NCI-H1436 treated with DMSO at 0.1 percent for 48 hours (cell line): ENCODE measurements at regions not wholly inside any gene's neighbourhood (a gene's known extent, or its start where the extent isn't known, plus 50 kb on each side); places are given as distances from the start of the nearest gene placed in this dataset.
"Not testable (repeated sequence)": the region's sequence is repeated elsewhere in the genome, so short reads cannot be mapped to it uniquely, and the experiment has no call there.

Experiments
- DNase-seq: peaks from one replicate; lab custom pipeline; 2025; lab: John Stamatoyannopoulos, UW

DNA sequence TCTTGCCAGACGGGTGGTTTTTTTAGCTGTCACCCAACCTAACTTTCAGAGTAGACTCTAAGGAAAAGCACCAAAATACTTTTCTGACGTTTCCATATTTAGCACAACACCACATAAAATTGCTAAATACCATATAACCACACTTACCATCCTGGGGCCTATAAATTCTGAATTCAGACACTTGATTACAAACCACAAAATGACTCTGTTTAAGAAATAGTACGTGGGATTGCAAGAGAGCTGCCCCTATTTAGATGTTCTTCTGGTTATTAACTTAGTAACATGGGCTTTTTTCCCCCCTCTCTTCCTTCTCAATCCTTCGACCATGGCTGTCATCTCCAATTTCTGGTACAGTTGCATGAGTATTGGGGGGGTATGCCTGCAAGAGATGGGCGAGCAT lies 287.7 kb downstream of the BMP4 start:
- no peak for DNase-seq

DNA sequence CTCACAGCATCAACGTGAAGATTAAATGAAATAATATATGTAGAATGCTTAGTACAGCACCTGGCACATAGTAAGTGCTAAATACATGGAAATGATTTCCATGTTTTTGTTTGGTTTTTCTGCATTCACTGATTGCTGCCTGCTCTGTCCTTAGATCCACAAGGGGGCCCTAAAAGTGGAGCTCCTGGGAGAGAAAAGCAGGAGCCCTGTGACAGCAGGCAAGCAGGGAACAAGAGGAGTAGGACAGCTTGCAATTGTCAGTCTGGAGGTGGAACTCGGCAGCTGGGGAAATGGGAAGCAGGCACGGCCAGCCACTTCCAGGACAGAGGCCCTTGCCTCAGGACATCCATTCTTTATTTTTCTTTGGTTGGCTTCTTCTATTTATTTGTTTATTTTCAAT lies 292.9 kb downstream of the BMP4 start:
- no peak for DNase-seq

DNA sequence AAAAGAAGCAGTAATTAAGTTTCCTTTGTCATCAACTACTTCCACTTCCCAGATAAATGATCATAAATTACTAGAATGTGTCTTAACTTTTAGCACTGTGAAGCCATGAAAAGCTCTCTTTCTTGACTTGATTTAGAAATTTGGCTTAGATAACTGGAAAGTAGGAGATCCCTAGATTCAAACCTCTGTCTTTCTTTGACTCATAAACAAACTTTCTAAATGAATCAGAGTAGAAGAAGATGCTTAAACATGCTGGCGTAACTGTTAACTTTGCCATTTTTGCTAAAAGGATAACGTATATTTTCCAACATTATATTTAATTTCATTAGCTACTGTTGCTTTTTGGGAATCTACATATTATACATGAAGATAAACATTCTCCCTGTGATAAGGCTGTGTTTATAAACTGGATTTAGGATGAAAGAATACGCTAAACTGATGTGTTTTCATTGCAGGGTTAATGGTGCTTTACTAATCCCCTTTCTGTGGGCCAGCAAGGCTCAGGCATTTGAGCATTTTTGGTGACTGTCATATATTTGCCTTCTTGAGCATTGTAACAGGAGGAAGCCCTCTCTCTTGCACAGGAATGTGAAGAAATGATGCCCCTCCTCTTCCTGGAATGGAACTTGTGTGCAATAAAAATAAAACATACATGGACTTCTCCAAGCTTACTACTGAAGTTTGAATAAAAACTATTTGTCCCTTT lies 301.4 kb downstream of the BMP4 start:
- DNase-seq = no peak

- DNase-seq = no peak
These were observed 304.6 kb downstream of the BMP4 start for GRCh38 chr14:53652068-53652467.

GRCh38 chr14:53651096-53651740 lies 305.4 kb downstream of the BMP4 start:
- no peak for DNase-seq

DNA sequence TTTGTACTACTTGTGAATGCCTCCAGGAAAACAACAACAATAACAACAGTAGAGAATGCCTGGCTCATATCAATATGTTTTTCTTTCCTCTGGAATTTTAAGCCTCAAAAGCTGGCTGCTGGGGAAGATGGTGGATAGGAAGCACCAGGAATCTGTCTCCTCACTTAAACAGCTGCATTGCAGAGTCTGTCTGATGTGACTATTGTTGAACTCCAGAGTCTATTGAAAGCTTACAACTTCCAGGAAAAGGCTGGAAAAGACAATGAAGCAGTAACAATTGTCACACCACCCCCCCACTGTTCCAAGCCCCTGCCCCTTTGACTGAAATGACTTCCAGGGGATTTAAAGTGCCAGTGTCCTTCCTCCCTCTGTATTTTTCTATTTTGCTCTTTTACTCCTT lies 309.7 kb downstream of the BMP4 start:
- no peak for DNase-seq

GRCh38 chr14:53640695-53641094 lies 315.9 kb downstream of the BMP4 start:
- DNase-seq = no peak

GRCh38 chr14:53638966-53639365 lies 317.7 kb downstream of the BMP4 start:
- DNase-seq = no peak

DNA sequence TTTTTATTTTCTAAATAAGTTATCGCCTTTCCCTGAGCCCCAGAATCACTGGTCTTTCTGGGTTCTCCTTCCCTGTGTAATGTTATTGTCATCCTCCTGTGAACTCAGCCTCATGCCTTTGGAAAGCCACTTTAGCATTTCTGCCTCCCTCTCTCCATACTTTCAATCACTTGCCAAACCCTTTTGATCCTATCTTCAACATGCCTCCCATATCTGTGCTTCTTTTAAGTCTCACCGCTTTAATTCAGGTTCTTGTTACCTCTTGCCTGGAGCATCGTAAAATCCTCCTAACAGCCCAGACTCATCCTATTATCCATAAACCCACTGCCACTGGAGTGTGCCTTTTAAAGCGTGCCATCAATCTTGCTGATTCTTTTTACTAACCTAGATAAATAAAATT lies 321.8 kb downstream of the BMP4 start:
- no peak for DNase-seq

- DNase-seq = peak; percentile 50
These were observed 326.3 kb downstream of the BMP4 start for GRCh38 chr14:53630336-53630735.

GRCh38 chr14:53628732-53629430 lies 327.7 kb downstream of the BMP4 start:
- no peak for DNase-seq

DNA sequence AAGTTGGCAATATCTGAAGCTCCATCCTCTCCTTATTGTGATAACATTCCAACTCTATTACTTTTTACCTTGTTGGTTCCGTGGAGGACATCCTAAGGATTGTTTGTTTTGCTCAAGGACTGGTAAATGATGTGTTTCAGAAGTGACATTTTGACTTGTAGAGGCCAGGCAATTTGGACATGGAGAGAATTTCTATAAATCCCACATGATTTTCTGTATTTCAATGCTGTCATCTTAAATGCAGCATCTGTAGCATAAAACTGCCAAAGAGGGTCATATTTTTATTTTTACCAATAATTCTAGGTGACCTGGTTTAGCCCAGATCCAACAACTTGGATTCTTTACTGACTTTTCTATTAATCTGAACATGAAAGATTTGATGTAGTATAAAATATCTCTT lies 328.4 kb downstream of the BMP4 start:
- DNase-seq = no peak

DNA sequence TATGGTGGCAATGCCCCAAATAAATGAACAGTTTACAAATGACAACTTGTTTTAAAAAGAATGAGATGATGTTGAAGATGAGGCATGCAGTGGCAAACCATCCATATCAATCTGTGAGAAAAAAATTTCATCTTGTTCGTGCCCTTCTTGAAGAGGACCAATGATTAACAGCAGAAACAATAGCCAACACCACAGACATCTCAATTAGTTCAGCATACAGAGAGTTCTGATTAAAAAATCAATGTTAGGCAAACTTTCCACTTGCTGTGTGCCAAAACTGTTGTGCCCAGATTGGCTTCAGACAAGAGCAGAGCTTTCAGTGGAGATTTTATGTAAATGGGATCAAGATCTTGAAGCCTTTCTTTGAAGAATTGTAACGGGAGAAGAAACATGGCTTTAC lies 329.9 kb downstream of the BMP4 start:
- no peak for DNase-seq

GRCh38 chr14:53622447-53622846 lies 334.2 kb downstream of the BMP4 start:
- no peak for DNase-seq

GRCh38 chr14:53621921-53622320 lies 334.7 kb downstream of the BMP4 start:
- no peak for DNase-seq

- DNase-seq = no peak
These were observed 335.2 kb downstream of the BMP4 start for GRCh38 chr14:53621433-53621832.

GRCh38 chr14:53620890-53621289 lies 335.7 kb downstream of the BMP4 start:
- no peak for DNase-seq

- DNase-seq = no peak
These were observed 336.3 kb downstream of the BMP4 start for GRCh38 chr14:53620317-53620716.

- DNase-seq = no peak
These were observed 336.9 kb downstream of the BMP4 start for GRCh38 chr14:53619691-53620231.

GRCh38 chr14:53616536-53616935 lies 340.1 kb downstream of the BMP4 start:
- not testable (repeated sequence) for DNase-seq

DNA sequence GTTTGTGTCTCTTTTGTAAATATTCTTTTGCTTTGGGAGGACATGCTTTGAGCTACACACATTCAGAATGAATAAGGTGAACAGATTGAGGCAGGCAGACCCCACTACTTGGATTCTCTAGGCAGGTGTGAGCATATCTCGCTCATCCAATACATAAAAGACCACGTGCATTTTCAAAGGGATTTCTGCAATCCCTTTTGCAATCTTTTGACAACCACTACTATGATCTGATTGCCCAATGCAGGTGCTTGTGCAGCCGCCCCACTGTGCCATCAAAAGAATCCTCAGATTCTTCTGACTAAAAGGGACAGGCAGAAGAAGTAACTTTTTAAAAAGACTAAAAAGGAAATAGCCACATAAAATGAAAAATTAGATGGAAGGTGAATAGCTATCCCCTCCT lies 341.4 kb downstream of the BMP4 start:
- DNase-seq = no peak

DNA sequence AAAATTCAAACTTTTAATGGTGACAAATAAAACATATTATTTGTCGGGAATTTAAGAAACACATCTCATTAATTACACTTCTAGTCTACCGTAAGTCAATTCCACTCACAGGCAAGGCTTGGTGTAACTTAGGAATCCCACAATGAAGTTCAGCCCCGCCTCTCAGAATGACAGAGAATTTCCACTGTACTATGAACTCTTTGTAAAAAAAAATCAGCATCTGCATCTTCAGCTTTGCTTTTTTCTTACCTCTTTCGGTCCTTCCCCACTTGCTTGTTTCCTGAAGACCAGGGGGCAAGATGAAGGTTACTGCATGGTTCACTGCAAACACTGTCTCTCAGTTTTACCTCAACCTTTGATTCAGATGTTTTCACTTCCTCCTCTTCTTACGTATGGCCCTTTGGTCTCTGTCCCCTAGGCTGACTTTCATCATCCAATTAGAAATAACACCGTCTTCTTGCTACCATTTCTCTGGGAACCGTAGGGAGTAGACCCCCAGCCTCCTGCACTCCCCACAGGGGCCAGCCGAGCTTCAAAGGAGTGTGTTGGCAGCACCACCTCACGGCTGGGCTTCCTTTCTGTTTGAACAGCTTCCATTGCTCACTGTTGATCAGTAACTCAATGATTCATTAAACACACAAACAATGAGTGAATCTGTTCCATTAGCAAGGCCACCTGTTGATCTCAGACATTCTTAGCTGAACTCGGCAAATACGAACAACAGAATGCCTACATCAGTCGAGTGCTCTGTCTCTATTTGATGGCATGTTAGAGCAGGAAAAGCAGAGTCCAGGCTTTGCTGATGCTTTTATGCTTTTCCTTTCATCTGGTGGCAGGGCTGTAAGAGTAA lies 343.0 kb downstream of the BMP4 start:
- DNase-seq = no peak
